Adipocyte (in vitro differentiated cells): ENCODE measurements at regions not wholly inside any gene's neighbourhood (a gene's known extent, or its start where the extent isn't known, plus 50 kb on each side); places are given as distances from the start of the nearest gene placed in this dataset.
"Not testable (repeated sequence)": the region's sequence is repeated elsewhere in the genome, so short reads cannot be mapped to it uniquely, and the experiment has no call there.

Source experiments
- DNase-seq: peaks from one replicate; pipeline ENCODE4 v3.0.0-alpha.2; 2015; ENCODE audit warnings: low read depth
- H3K27me3 ChIP-seq: replicated peaks from 2 replicates; pipeline ENCODE4 v1.7.0; 2013; ENCODE audit warnings: mild to moderate bottlenecking, low read length, moderate library complexity; ENCODE audit not compliant: control insufficient read depth, insufficient read depth
- H3K36me3 ChIP-seq: 2 replicates; pipeline ENCODE4 v1.7.0; 2013; ENCODE audit warnings: low read length, mild to moderate bottlenecking, moderate library complexity; ENCODE audit not compliant: control insufficient read depth, insufficient read depth, severe bottlenecking
- H3K4me1 ChIP-seq: 2 replicates; pipeline ENCODE4 v1.7.0; 2013; ENCODE audit warnings: mild to moderate bottlenecking, low read length, moderate library complexity; ENCODE audit not compliant: control insufficient read depth, insufficient read depth
- H3K4me3 ChIP-seq: 2 replicates; pipeline ENCODE4 v1.7.0; 2013; ENCODE audit warnings: mild to moderate bottlenecking, low read length, moderate library complexity
- H3K9ac ChIP-seq: 2 replicates; pipeline ENCODE4 v1.7.0; 2013; ENCODE audit warnings: mild to moderate bottlenecking, low read length, moderate library complexity
- H3K9me3 ChIP-seq: 2 replicates; pipeline ENCODE4 v1.7.0; 2013; ENCODE audit warnings: mild to moderate bottlenecking, low read length, moderate library complexity; ENCODE audit not compliant: control insufficient read depth

GRCh38 chr6:135555550-135555949, 58.0 kb upstream of the AHI1 start:
- no peak overlapping the region for H3K4me3 ChIP-seq
- H3K4me1 ChIP-seq = no peaks in the 10 kb centered on the region
- DNase-seq = no peak
- H3K9ac ChIP-seq = no peak overlapping the region
- no peaks in the 10 kb centered on the region for H3K27me3 ChIP-seq
- H3K36me3 ChIP-seq = no peaks in the 10 kb centered on the region
- no peaks in the 10 kb centered on the region for H3K9me3 ChIP-seq

- H3K9ac ChIP-seq = no peak overlapping the region
- H3K4me3 ChIP-seq = no peak overlapping the region
- H3K9me3 ChIP-seq = no peaks in the 10 kb centered on the region
- H3K36me3 ChIP-seq = no peaks in the 10 kb centered on the region
- H3K27me3 ChIP-seq = no peaks in the 10 kb centered on the region
- no peaks in the 10 kb centered on the region for H3K4me1 ChIP-seq
- no peak for DNase-seq
Measured at GRCh38 chr6:135557582-135557981, 60.0 kb upstream of the AHI1 start.

- not testable (repeated sequence) for H3K9me3 ChIP-seq, H3K27me3 ChIP-seq, DNase-seq, H3K4me3 ChIP-seq, H3K36me3 ChIP-seq, H3K9ac ChIP-seq
- peaks cover 13% of the 10 kb centered on the region for H3K4me1 ChIP-seq
Measured at GRCh38 chr6:135565605-135566004, 68.1 kb upstream of the AHI1 start.

- Histone ChIP-seq H3K36me3 (no peaks in the 10 kb centered on the region), H3K4me1 (peaks cover 13% of the 10 kb centered on the region), H3K9ac (no peak overlapping the region), H3K4me3 (no peak overlapping the region), H3K9me3 (no peaks in the 10 kb centered on the region), H3K27me3 (no peaks in the 10 kb centered on the region)
- no peak for DNase-seq
Measured at GRCh38 chr6:135566311-135567068, 69.0 kb upstream of the AHI1 start.

- DNase-seq = no peak
- Histone ChIP-seq H3K36me3 (no peaks in the 10 kb centered on the region), H3K9me3 (no peaks in the 10 kb centered on the region), H3K4me3 (no peak overlapping the region), H3K27me3 (no peaks in the 10 kb centered on the region), H3K9ac (no peak overlapping the region), H3K4me1 (peaks cover 13% of the 10 kb centered on the region)
Measured at GRCh38 chr6:135567375-135568083, 70.0 kb upstream of the AHI1 start.

- Histone ChIP-seq H3K4me3 (no peak overlapping the region), H3K4me1 (peaks cover 13% of the 10 kb centered on the region), H3K9ac (no peak overlapping the region), H3K27me3 (no peaks in the 10 kb centered on the region), H3K9me3 (no peaks in the 10 kb centered on the region), H3K36me3 (no peaks in the 10 kb centered on the region)
- DNase-seq = peak; percentile 67
Measured at GRCh38 chr6:135568379-135568778, 70.8 kb upstream of the AHI1 start.

- peaks cover 15% of the 10 kb centered on the region for H3K4me1 ChIP-seq
- no peaks in the 10 kb centered on the region for H3K36me3 ChIP-seq
- H3K27me3 ChIP-seq = no peaks in the 10 kb centered on the region
- no peak overlapping the region for H3K4me3 ChIP-seq
- no peak overlapping the region for H3K9ac ChIP-seq
- no peak for DNase-seq
- no peaks in the 10 kb centered on the region for H3K9me3 ChIP-seq
Measured at GRCh38 chr6:135572051-135572450, 74.5 kb upstream of the AHI1 start.

- DNase-seq = no peak
- Histone ChIP-seq H3K27me3 (no peaks in the 10 kb centered on the region), H3K9me3 (no peaks in the 10 kb centered on the region), H3K4me3 (no peak overlapping the region), H3K4me1 (peaks cover 6% of the 10 kb centered on the region), H3K9ac (no peak overlapping the region), H3K36me3 (no peaks in the 10 kb centered on the region)
Measured at GRCh38 chr6:135575629-135576028, 78.1 kb upstream of the AHI1 start.

- DNase-seq = peak; percentile 39
- Histone ChIP-seq H3K36me3 (no peaks in the 10 kb centered on the region), H3K4me1 (peaks cover 6% of the 10 kb centered on the region), H3K9me3 (no peaks in the 10 kb centered on the region), H3K27me3 (no peaks in the 10 kb centered on the region), H3K4me3 (no peak overlapping the region), H3K9ac (no peak overlapping the region)
Measured at GRCh38 chr6:135576055-135576454, 78.5 kb upstream of the AHI1 start.

GRCh38 chr6:135577059-135577538, 79.6 kb upstream of the AHI1 start:
- DNase-seq = no peak
- Histone ChIP-seq H3K4me1 (peaks cover 6% of the 10 kb centered on the region), H3K27me3 (no peaks in the 10 kb centered on the region), H3K36me3 (no peaks in the 10 kb centered on the region), H3K4me3 (no peak overlapping the region), H3K9me3 (no peaks in the 10 kb centered on the region), H3K9ac (no peak overlapping the region)

GRCh38 chr6:135578976-135579375, 81.4 kb upstream of the AHI1 start:
- H3K4me3 ChIP-seq = no peak overlapping the region
- H3K9me3 ChIP-seq = no peaks in the 10 kb centered on the region
- no peak overlapping the region for H3K9ac ChIP-seq
- no peaks in the 10 kb centered on the region for H3K36me3 ChIP-seq
- no peaks in the 10 kb centered on the region for H3K27me3 ChIP-seq
- H3K4me1 ChIP-seq = peaks cover 6% of the 10 kb centered on the region
- DNase-seq = no peak
